ENCODE measurements at regions not wholly inside any gene's neighbourhood (a gene's known extent, or its start where the extent isn't known, plus 50 kb on each side); places are given as distances from the start of the nearest gene placed in this dataset.
A peak's percentile ranks its signal among the peaks of the same experiment; 100 is the strongest.
"Not testable (repeated sequence)": the region's sequence is repeated elsewhere in the genome, so short reads cannot be mapped to it uniquely, and the experiment has no call there.

- H3K9me3 ChIP-seq (ENCODE audit: control insufficient read depth, insufficient read depth, low read depth, low read length); H3K36me3 ChIP-seq (ENCODE audit: control insufficient read depth, insufficient read depth, low read length); DNase-seq (ENCODE audit: low read depth, low spot score); ATAC-seq; H3K4me1 ChIP-seq (ENCODE audit: control insufficient read depth, insufficient read depth, low read length); H3K4me3 ChIP-seq (ENCODE audit: low read depth in 2 of 2, low read length in 2 of 2); H3K27ac ChIP-seq (ENCODE audit: low read length); H3K27me3 ChIP-seq (ENCODE audit: control insufficient read depth, insufficient read depth, low read length); CTCF ChIA-PET; POLR2A ChIA-PET; in situ Hi-C loops (cut with HindIII; ENCODE audit: low pct_unique_long_range_greater_than_20kb, low sequenced_read_pairs); intact Hi-C loops (cut with micrococcal nuclease; ENCODE audit: unreplicated experiment); BruUV-seq (replicated peaks): not testable (repeated sequence)
Observed at GRCh38 chr4:49117951-49118350, 131.9 kb downstream of the CWH43 start.

GRCh38 chr4:49118379-49119212, 132.5 kb downstream of the CWH43 start:
- H3K4me3 ChIP-seq (ENCODE audit: low read depth in 2 of 2, low read length in 2 of 2); POLR2A ChIA-PET; H3K4me1 ChIP-seq (ENCODE audit: control insufficient read depth, insufficient read depth, low read length); BruUV-seq (replicated peaks); H3K27me3 ChIP-seq (ENCODE audit: control insufficient read depth, insufficient read depth, low read length); intact Hi-C loops (cut with micrococcal nuclease; ENCODE audit: unreplicated experiment); H3K36me3 ChIP-seq (ENCODE audit: control insufficient read depth, insufficient read depth, low read length); H3K9me3 ChIP-seq (ENCODE audit: control insufficient read depth, insufficient read depth, low read depth, low read length); in situ Hi-C loops (cut with HindIII; ENCODE audit: low pct_unique_long_range_greater_than_20kb, low sequenced_read_pairs); CTCF ChIA-PET; H3K27ac ChIP-seq (ENCODE audit: low read length); DNase-seq (ENCODE audit: low read depth, low spot score): not testable (repeated sequence)
- peak; percentile 68; the same call in 1 of the 2 replicates for ATAC-seq

GRCh38 chr4:49119345-49119744, 133.3 kb downstream of the CWH43 start:
- DNase-seq (ENCODE audit: low read depth, low spot score); in situ Hi-C loops (cut with HindIII; ENCODE audit: low pct_unique_long_range_greater_than_20kb, low sequenced_read_pairs); BruUV-seq (replicated peaks); ATAC-seq; H3K9me3 ChIP-seq (ENCODE audit: control insufficient read depth, insufficient read depth, low read depth, low read length); H3K4me1 ChIP-seq (ENCODE audit: control insufficient read depth, insufficient read depth, low read length); POLR2A ChIA-PET; intact Hi-C loops (cut with micrococcal nuclease; ENCODE audit: unreplicated experiment); H3K4me3 ChIP-seq (ENCODE audit: low read depth in 2 of 2, low read length in 2 of 2); H3K36me3 ChIP-seq (ENCODE audit: control insufficient read depth, insufficient read depth, low read length); H3K27ac ChIP-seq (ENCODE audit: low read length); CTCF ChIA-PET; H3K27me3 ChIP-seq (ENCODE audit: control insufficient read depth, insufficient read depth, low read length): not testable (repeated sequence)

- in situ Hi-C loops (cut with HindIII; ENCODE audit: low pct_unique_long_range_greater_than_20kb, low sequenced_read_pairs); ATAC-seq; H3K4me3 ChIP-seq (ENCODE audit: low read depth in 2 of 2, low read length in 2 of 2): not testable (repeated sequence)
Observed at GRCh38 chr4:49120042-49120779, 134.1 kb downstream of the CWH43 start.

GRCh38 chr4:49120804-49121203, 134.7 kb downstream of the CWH43 start:
- BruUV-seq (replicated peaks); H3K4me3 ChIP-seq (ENCODE audit: low read depth in 2 of 2, low read length in 2 of 2); H3K36me3 ChIP-seq (ENCODE audit: control insufficient read depth, insufficient read depth, low read length); H3K4me1 ChIP-seq (ENCODE audit: control insufficient read depth, insufficient read depth, low read length); H3K27ac ChIP-seq (ENCODE audit: low read length); POLR2A ChIA-PET; in situ Hi-C loops (cut with HindIII; ENCODE audit: low pct_unique_long_range_greater_than_20kb, low sequenced_read_pairs); DNase-seq (ENCODE audit: low read depth, low spot score); H3K9me3 ChIP-seq (ENCODE audit: control insufficient read depth, insufficient read depth, low read depth, low read length); CTCF ChIA-PET; H3K27me3 ChIP-seq (ENCODE audit: control insufficient read depth, insufficient read depth, low read length); intact Hi-C loops (cut with micrococcal nuclease; ENCODE audit: unreplicated experiment): not testable (repeated sequence)
- ATAC-seq, result peak; percentile 78

More at GRCh38 chr4:49120042-49120779, 134.1 kb downstream of the CWH43 start:
- H3K9me3 ChIP-seq (ENCODE audit: control insufficient read depth, insufficient read depth, low read depth, low read length); POLR2A ChIA-PET; H3K4me1 ChIP-seq (ENCODE audit: control insufficient read depth, insufficient read depth, low read length); CTCF ChIA-PET; DNase-seq (ENCODE audit: low read depth, low spot score); H3K36me3 ChIP-seq (ENCODE audit: control insufficient read depth, insufficient read depth, low read length); H3K27me3 ChIP-seq (ENCODE audit: control insufficient read depth, insufficient read depth, low read length); BruUV-seq (replicated peaks); intact Hi-C loops (cut with micrococcal nuclease; ENCODE audit: unreplicated experiment); H3K27ac ChIP-seq (ENCODE audit: low read length): not testable (repeated sequence)

- H3K27me3 ChIP-seq (ENCODE audit: control insufficient read depth, insufficient read depth, low read length); DNase-seq (ENCODE audit: low read depth, low spot score); CTCF ChIA-PET; BruUV-seq (replicated peaks); H3K4me3 ChIP-seq (ENCODE audit: low read depth in 2 of 2, low read length in 2 of 2); intact Hi-C loops (cut with micrococcal nuclease; ENCODE audit: unreplicated experiment); POLR2A ChIA-PET; in situ Hi-C loops (cut with HindIII; ENCODE audit: low pct_unique_long_range_greater_than_20kb, low sequenced_read_pairs); H3K4me1 ChIP-seq (ENCODE audit: control insufficient read depth, insufficient read depth, low read length); H3K36me3 ChIP-seq (ENCODE audit: control insufficient read depth, insufficient read depth, low read length); H3K9me3 ChIP-seq (ENCODE audit: control insufficient read depth, insufficient read depth, low read depth, low read length); H3K27ac ChIP-seq (ENCODE audit: low read length); ATAC-seq: not testable (repeated sequence)
Observed at GRCh38 chr4:49126443-49126842, 140.4 kb downstream of the CWH43 start.

- DNase-seq (ENCODE audit: low read depth, low spot score); POLR2A ChIA-PET; in situ Hi-C loops (cut with HindIII; ENCODE audit: low pct_unique_long_range_greater_than_20kb, low sequenced_read_pairs); H3K36me3 ChIP-seq (ENCODE audit: control insufficient read depth, insufficient read depth, low read length); H3K4me1 ChIP-seq (ENCODE audit: control insufficient read depth, insufficient read depth, low read length); ATAC-seq; CTCF ChIA-PET; H3K9me3 ChIP-seq (ENCODE audit: control insufficient read depth, insufficient read depth, low read depth, low read length); H3K4me3 ChIP-seq (ENCODE audit: low read depth in 2 of 2, low read length in 2 of 2); BruUV-seq (replicated peaks); H3K27me3 ChIP-seq (ENCODE audit: control insufficient read depth, insufficient read depth, low read length); intact Hi-C loops (cut with micrococcal nuclease; ENCODE audit: unreplicated experiment); H3K27ac ChIP-seq (ENCODE audit: low read length): not testable (repeated sequence)
Observed at GRCh38 chr4:49126858-49127257, 140.8 kb downstream of the CWH43 start.

All from Panc1 (cell line).